Mucosa of gallbladder (tissue), 1 donor: ENCODE measurements at regions not wholly inside any gene's neighbourhood (a gene's known extent, or its start where the extent isn't known, plus 50 kb on each side); places are given as distances from the start of the nearest gene placed in this dataset.

Source experiments
- DNase-seq: peaks from one replicate; pipeline ENCODE4 v3.0.0-alpha.2; 2020; ENCODE audit warnings: low spot score
- donor health status: DM: no; HTN: no; CAD: no.

DNA sequence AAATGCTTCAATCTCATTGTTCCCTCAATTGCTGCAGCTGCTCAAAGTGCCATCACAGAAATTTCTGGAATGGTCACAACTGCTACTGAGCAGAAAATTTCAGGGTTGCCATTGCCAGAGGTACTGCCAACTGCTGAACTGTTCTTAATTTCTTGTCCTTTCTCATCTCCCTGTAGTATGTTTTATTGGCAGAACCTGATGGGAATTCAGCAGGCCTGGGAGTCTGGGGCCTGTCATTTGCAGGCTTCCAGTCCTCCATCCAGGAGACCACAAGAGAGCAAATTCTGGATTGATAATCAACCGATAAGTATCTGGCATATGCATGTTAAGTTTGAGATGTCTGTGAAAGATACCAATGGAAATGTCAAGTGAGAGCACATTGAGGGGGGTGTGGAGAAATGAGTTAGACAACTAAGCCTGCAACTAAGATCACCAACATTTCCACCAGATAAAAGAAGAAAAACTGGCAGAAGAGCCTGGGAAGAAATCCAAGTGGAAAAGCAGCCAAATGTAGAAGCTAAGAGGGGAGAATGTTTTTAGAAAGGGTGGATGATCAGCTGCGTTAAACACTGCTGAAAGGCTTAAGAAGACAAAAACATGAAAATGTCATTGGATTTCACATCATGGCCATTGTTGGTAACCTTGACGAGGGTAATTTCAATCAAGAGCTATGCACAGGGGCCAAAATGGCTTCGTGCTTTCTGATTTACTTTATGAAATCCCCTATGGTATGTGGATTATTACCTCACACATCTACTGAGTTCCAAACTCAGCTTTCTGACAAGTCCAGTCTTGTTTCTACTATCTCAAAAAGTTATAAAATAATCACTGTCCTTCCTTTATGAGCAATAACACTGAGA, 648.1 kb downstream of the PLPP3 start:
- DNase-seq: no peak

GRCh38 chr1:55929652-55930051, 649.7 kb downstream of the PLPP3 start:
- no peak for DNase-seq

DNA sequence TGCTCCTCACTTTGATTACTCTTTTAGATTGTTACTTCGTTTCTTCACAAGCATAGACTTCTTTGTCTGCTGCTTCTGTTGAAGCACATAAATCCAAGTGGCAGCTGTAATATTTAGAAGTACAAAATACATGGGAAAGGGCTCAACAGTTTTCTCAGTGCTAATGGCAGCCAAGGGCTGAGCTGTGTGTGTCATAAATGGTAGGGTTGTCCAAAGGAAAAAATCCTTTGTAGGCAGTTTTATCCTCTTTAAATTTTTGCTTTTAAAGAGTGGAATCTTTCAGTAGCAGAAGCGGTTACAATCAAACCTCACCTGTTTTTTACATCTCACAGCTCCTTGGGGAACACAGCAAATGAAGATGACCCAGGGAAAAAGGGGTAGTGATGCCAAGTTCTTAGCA, 650.8 kb downstream of the PLPP3 start:
- no peak for DNase-seq

DNA sequence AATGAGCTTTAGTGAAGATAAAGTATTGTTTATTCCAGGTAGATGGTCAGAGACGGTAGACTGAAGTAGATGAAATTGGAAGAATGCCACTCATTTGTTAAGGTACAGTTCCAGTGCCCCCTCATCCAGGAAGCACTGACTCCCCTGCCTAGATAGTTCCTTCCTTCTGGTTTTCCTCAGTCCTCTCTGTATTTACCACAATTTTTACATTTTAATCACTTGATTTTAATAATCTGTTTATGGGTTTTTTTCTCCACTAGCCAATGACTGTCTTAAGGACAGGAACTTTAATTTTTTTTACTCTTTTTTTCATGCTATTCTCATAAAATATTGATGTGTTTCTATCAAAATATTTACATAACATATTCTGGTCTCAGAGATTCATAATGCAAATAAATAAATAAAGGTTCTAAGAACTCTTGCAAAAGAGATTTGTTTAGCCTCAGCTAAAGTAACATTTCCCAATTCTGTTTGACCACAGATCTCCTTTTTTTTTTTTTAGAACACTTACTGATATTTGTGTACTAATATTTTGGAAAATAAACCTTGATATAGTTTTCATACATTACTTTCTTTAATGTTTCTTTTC, 651.6 kb downstream of the PLPP3 start:
- no peak for DNase-seq

DNA sequence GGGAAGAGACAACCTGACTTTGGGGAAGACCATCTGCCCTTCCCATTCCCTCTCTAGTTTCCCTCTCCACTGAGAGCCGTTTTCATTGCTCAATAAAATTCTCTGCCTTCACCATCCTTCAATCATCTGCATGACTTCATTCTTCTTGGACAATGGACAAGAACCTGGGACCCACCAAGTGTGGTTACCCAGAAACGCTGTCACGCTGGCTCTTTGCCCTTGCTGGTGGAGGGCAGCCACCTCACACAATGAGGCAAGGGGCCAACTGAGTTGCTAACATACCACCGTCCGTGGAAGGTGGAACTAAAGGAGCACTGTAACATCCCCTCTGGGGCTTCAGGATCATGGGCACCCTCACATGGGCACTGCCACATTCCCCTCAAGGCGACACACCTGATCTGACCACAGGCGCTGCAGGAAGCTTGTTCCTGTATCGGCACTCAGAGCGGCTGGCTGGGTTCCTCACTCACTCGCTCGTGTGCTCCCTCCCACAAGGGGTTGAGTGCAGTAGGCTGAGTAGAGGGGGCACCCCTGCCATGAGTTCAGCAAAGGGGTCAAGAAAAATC, 652.4 kb downstream of the PLPP3 start:
- DNase-seq: no peak

- DNase-seq: no peak
Measured at GRCh38 chr1:55916907-55917306, 662.5 kb downstream of the PLPP3 start.

DNA sequence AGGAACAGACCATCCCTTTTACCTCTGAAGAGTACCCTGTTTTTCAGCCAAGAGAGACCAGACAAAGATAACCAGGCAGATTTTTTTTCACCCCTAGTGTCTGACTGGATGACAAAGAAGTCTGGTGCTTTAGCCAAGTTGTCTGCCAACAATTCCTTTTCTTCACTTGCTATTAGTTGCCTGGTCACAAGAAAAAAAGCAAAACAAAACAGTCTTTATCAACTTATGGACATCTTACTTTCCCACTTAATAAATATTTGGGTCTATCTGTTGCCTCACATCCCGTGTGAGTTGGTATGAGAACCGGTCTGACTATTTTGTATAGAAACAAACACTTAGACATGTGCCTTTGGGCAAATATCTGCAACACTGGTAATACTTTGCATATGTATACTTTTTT, 662.9 kb downstream of the PLPP3 start:
- no peak for DNase-seq

- no peak for DNase-seq
Measured at GRCh38 chr1:55913565-55913964, 665.8 kb downstream of the PLPP3 start.

DNA sequence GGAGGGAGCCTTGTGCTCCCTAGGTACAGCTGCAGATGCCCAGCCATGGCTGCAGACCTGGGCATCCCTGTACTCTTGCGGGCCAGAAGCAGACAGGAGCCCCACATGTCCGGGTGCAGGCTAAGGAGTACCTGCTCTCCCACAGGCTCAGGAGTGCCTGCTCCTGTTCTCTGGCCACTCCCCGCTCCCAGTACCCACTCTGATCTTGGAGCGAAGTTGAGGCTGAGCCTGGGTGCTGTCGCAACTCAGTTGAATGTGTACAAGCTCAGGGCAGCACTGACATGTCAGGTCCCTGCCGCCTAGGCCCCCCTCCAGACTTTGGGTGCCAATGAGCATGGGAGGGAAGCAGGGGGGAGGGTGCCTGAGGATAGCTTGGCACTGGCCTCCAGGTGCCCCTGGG, 666.9 kb downstream of the PLPP3 start:
- DNase-seq: no peak

- DNase-seq: no peak
Measured at GRCh38 chr1:55904541-55904940, 674.8 kb downstream of the PLPP3 start.

- DNase-seq: no peak
Measured at GRCh38 chr1:55898181-55898580, 681.2 kb downstream of the PLPP3 start.

- no peak for DNase-seq
Measured at GRCh38 chr1:55896210-55896609, 681.0 kb upstream of the USP24 start.

DNA sequence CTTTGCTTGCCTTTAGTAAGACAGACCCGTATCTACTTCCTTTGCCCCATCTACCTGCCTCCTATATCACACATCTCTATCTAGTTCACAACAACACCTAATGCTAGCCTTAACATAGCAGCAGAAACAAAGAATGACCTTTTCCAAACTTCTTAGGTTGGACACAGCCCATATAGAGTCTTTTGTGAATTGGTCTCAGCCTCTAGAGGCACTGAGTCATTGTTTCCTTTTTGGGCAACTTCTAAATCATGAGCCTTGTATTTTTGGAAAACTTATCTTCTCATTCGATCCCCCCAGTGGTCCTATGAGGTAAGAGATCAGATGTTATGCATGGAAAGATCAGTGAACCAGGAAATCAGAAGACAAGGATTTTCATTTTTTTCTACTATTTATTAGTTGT, 679.4 kb upstream of the USP24 start:
- no peak for DNase-seq

DNA sequence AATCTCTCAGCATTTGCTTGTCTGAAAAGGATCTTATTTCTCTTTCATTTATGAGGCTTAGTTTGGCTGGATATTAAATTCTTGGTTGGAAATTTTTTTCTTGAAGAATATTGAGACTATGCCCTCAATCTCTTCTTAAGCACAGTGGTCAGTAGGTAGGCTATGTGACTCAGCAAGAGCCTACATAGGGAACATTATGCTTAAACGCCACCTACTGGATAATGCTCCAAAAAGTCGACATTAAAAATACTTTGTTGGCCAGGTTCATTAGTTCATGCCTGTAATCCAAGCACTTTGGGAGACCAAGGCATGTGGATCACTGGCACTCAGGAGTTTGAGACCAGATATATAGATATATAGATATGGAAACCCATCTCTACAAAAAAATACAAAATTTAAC, 678.0 kb upstream of the USP24 start:
- DNase-seq: no peak

DNA sequence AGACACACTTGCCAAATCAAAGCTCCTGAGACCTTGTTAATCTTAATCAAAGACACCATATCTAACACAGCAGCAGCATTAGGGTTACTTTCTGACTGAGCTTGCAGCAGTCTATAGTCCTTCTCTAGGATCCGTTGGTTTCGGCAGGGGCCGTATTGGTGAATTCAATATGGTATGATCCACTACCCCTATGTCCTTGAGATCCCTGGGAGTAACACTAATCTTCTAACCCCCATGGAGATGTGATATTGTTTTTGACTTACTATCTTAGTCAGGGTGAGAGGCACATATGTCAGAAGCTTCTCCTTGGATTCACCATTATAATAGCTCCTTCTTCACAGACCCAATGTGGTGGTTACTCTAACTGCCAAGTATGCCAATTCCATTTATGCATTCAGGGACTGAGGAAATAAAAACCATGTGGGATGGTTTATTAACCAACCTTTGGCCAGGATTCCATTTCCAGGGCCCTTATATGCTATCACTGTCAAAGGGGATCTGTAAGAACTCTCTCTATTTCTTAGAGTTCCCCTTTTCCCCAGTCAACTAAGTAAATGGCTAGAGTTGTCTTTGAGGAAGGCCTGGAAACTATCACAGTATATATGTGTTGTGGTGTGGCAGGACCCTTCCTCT, 673.6 kb upstream of the USP24 start:
- no peak for DNase-seq

GRCh38 chr1:55886856-55887712, 671.9 kb upstream of the USP24 start:
- no peak for DNase-seq

GRCh38 chr1:55885619-55886018, 670.5 kb upstream of the USP24 start:
- no peak for DNase-seq

DNA sequence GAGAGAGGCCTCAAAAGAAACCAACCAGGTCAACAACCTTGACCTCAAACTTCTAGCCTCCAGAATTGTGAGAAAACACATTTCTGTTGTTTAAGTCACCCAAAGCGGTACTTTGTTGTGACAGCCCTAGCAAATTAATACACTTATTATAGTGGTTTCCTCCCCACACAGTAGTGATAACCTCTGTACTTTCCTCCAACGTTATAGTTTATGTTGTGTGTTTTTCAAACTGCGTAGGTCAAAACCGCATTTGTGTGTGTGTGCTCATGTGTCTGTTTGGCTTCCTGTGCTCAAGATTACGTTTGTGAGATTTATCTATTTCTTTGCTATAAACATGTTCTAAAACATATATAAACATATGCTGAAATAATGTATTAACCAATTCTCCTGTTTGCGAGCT, 667.8 kb upstream of the USP24 start:
- DNase-seq: no peak

- no peak for DNase-seq
Measured at GRCh38 chr1:55879346-55879745, 664.2 kb upstream of the USP24 start.

DNA sequence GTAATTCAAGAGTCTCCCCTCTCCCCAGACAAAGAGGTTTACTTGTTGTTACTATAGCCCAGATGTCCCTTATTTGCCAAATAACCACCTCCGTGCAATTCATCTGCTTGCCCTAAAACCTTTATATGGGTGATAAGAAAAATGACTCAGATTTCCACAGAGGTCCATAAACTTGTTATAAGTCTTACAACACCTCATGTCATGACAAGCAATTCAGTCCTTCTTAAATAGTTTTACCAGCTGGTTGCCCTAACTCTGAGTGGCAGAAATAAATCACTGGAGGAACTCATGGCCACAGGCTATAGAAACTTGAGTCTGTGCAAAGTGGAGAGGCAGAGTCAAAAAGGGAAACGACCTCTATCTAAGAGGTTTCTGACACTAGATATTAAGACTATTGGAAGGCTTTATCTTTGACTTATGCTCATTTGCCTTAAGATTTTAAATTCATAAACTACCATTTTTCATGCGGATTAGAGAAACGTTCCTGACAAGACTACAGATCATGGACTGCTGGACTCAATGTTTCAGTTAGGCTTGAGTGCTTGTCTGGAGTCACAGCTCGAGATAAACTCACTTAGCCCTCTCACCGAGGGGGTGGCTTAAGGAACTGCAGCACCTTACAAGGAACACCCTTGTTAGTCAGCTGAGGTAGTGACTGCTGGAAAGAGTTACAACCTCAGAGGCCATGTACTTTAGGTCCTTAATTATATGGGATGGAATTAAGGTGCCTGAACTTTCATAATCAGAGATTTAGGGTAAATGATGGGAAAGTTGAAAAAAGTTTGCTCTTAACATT, 662.5 kb upstream of the USP24 start:
- no peak for DNase-seq
